ENCODE measurements at regions not wholly inside any gene's neighbourhood (a gene's known extent, or its start where the extent isn't known, plus 50 kb on each side); places are given as distances from the start of the nearest gene placed in this dataset.
"Not testable (repeated sequence)": the region's sequence is repeated elsewhere in the genome, so short reads cannot be mapped to it uniquely, and the experiment has no call there.

DNA sequence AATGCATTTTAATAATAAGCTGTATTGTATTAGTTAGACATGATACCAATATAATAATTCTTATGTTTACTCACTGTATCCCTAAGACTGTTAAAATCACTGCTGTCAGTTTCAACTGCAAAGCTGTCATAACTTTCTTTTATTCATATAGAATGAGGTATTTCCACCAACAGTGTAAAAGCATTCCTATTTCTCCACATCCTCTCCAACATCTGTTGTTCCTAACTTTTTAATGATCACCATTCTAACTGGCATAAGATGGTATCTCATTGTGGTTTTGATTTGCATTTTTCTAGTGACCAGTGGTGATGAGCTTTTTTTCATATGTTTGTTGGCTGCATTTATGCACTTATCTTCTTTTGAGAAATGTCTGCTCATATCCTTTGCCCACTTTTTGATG, 177.6 kb upstream of the MME start:
- not testable (repeated sequence) for DNase-seq (ENCODE audit: low read depth in 2 of 2)

DNA sequence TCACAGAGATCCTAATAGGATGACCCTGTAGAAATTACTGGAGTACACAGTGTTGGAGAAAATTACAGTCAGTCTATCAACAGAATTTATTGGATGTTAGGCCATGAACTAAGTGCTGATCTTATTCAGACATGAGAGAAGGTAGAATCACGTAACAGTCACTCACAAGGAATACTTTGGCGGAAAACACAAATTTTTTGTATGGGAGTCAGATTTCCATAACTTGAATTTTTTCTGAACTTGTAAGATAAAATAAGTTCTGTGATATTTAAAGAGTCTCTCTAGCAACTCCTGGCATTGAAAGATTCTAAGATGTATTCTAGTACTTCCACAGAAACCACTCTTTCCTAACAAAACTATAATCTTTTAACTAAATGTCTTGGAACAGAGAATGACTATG, 178.8 kb upstream of the MME start:
- no peak for DNase-seq (ENCODE audit: low read depth in 2 of 2)

- DNase-seq (ENCODE audit: low read depth in 2 of 2): no peak
Observed at GRCh38 chr3:154900816-154901215, 179.3 kb upstream of the MME start.

DNA sequence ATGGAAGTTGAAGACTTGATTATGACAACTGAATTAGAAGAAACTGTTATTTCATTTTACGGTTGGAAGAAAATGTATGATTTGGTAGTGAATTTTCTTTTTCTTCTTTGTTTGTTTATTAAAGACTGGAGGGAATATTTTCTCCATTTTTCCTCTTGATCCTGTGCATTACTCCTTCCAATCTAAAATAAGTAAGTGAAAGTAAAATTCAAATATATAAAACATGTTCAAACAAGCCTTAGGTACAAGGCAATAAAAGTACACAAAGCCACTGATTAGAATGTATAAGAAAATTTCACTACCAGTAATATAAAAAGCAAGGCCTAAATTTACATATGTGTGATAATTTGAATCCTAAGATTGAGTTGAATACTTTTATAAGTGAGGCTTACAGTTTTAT, 181.2 kb upstream of the MME start:
- no peak for DNase-seq (ENCODE audit: low read depth in 2 of 2)

GRCh38 chr3:154898443-154898842, 181.7 kb upstream of the MME start:
- no peak for DNase-seq (ENCODE audit: low read depth in 2 of 2)

- no peak for DNase-seq (ENCODE audit: low read depth in 2 of 2)
Observed at GRCh38 chr3:154893813-154894212, 186.3 kb upstream of the MME start.

DNA sequence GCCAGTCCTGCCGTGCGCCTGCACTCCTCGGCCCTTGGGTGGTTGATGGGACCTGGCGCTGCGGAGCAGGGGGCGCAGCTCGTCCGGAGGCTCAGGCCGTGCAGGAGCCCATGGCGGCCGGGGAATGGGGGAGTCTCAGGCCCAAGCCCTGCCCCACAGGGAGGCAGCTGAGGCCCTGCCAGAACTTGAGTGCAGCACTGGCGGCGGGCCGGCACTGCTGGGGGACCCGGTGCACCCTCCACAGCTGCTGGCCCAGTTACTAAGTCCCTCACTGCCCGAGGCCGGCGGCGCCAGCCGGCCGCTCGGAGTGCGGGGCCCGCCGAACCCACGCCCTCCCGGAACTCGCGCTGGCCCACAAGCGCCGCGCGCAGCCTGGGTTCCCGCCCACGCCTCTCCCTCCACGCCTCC, 190.9 kb upstream of the MME start:
- DNase-seq (ENCODE audit: low read depth in 2 of 2): no peak

DNA sequence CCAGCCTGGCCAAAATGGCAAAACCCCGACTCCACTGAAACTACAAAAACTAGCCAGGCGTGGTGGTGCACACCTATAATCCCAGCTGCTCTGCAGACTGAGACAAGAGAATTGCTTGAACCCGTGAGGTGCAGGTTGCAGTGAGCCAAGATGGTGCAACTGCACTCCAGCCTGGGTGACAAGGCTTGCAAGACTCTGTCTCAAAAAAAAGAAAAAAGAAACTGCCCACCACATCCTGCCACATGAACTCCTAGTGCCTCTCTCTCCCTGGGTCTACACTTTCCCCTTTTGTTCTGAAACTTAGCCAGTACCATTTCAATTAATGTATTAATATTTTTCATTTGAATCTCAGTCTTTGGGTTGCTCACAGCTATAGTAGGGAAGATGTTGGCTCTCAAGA, 192.2 kb upstream of the MME start:
- no peak for DNase-seq (ENCODE audit: low read depth in 2 of 2)

DNA sequence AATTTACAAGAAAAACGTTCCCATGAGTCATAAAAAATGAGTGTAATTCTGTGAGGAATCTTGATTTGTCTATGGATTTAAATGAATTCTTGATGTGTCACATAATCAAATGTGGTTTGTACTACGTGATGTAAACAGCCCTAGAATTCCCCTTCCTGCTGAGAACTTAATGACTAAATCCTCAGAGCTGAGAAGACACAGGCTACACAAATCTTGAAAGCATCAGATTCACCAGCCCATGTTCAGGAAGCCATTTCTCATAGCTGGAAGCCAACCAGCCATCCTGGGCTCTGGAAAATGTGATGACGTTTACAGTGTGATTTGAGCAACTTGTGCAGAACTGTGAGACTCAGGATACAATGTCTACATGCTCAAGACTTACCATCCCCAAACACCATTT, 193.7 kb upstream of the MME start:
- DNase-seq (ENCODE audit: low read depth in 2 of 2): peak; percentile 100

DNA sequence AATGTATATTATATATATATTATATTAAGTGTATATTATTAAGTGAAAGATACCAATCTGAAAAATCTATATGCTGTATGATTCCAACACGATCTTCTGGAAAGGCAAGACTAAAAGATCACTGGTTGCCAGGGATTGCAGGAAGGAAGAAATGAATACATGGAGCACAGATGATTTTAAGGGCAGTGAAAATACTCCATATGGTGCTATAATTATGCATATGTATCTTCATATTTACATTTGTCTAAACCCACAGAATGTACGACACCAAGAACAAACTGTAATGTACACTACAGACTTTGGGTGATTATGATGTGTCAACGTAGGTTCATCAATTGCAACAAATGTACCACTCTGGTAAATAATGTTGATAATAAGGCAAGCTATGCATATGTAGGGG, 194.7 kb upstream of the MME start:
- no peak for DNase-seq (ENCODE audit: low read depth in 2 of 2)

DNA sequence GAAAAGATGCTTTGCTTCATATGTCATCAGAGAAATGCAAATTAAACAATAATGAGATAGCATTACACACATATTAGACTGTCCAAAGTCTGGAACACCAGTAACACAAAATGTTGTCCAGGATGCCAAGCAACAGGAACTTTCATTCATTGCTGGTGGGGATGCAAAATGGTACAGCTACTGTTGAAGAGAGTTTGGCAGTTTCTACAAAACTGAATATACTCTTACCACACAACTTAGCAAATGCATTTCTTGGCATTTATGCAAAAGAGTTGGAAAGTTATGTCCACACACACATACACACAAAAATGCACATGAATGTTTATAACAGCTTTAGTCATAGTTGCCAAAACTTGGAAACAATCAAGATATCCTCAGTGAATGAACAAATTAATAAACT, 195.2 kb upstream of the MME start:
- DNase-seq (ENCODE audit: low read depth in 2 of 2): peak; percentile 56 to 62

- DNase-seq (ENCODE audit: low read depth in 2 of 2): no peak
Observed at GRCh38 chr3:154875142-154875541, 205.0 kb upstream of the MME start.

DNA sequence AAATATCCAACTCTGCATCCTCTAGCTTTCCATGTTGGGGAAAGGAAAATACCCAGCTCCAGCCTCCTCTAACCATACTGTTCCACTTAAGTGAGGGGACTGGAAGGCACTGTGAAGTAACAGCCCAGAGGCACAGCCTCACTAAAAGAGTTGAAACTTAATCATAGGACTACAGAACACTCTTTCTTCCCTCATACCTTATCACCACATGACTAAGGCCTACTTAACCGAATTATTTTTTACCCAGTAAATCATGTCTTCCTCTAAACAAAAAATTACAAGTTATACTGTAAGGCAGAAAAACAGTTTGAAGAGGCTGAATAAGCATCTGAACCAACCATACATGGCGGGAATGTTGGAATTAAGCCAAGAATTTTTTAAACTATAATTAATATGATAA, 207.4 kb upstream of the MME start:
- no peak for DNase-seq (ENCODE audit: low read depth in 2 of 2)

DNA sequence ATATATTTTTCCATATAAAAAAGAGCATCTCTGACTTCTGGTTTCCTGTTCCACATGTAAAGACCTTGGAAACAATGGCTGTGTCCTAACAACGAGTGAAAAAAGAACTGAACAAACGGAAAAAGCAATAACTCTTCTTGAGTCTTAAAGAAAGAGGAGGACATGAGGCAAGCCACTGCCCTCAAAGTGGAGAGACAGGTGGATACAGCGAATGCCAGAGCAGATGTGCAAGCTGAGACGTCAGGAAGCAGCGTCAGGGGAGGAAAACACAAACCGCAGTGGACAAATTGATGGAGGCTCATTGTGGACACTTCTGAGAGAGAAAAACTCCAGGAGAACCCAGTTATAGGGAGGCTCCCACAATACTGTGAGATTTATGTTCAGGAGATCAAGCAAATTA, 208.0 kb upstream of the MME start:
- DNase-seq (ENCODE audit: low read depth in 2 of 2): no peak

- no peak for DNase-seq (ENCODE audit: low read depth in 2 of 2)
Observed at GRCh38 chr3:154864947-154865346, 215.2 kb upstream of the MME start.

DNA sequence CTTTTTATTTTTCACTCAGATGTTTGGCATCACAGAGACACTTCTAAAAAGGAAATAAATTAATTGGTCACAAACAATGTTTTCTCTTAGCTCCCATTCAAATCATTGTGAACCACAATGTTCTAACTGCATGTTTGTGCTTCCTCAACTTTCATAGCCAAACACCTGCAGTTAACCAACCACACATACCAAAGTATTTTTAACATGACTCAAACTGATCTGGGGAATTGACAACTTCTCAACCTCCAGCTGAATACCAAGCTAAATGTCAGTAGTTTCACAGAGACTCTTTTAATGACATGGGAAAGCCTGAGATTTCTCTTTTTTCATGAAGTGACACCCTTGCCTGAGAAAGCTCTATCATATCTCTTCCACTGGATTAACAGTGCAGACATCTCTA, 217.9 kb upstream of the MME start:
- peak; percentile 22 to 28 for DNase-seq (ENCODE audit: low read depth in 2 of 2)

DNA sequence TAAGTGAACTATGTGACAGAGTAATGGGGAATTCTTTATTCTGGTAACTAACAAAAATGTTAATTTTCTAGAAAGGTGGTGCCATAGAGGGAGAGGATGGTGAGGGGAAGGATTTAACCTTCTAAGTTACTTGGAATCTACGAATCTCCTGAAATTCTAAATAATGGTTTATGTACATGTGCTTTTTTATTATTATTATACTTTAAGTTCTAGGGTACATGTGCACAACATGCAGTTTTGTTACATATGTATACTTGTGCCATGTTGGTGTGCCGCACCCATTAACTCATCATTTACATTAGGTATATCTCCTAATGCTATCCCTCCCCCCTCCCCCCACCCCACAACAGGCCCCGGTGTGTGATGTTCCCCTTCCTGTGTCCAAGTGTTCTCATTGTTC, 227.1 kb upstream of the MME start:
- DNase-seq (ENCODE audit: low read depth in 2 of 2): not testable (repeated sequence)

DNA sequence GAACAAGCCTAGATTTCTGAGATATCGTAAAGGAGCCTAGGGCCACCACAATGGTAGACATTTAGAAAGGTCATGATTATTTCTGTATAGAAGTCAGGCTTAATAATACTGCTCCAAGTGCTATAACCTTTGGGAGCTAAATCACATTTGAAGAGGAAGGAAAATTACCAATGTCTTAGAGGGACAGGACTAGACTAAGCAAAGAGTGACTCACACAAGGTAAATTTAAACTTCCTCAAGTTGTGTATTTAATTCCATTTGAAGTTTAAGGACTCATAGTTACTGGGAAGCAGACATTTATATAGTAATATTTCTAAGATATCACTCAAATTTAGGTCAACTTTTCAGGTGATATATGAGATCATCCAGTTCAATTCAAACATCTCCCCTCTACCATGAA, 227.6 kb upstream of the MME start:
- DNase-seq (ENCODE audit: low read depth in 2 of 2): no peak

DNA sequence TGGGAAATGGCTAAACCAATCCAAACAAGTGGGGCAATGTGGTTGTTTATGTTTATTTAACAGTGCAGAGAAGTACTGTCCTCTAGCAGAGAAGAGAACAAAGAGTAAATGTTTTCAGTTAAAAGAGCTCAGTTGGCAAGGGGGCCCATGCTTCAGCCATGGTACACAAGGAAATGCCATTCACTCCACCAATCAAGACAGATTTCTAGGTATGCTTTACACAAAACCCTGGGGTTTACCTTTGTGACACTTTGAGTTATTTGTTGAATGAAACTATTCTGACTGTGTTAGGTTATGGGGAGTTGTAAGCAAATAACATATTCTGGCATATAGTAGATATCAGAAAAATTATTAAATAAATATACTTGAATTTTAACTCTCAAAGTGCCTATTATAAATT, 228.5 kb upstream of the MME start:
- DNase-seq (ENCODE audit: low read depth in 2 of 2): no peak

DNA sequence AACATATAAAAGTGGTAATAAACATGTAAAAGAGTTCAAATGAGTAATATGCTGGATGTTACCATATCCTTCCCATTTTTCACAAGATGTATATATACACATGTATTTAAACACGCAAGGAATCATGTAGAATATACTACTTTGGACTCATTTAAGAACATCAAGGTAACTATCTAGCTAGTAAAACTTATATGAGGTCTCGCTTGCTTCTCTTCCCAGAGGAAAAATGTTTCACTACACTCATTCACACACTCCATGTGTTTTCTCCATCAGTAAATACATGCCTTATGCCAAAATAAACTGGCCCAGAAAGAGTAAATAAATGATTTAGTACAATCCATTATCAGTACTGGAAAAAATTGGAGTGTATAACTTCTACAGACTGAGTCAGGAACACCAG, 229.2 kb upstream of the MME start:
- no peak for DNase-seq (ENCODE audit: low read depth in 2 of 2)

DNA sequence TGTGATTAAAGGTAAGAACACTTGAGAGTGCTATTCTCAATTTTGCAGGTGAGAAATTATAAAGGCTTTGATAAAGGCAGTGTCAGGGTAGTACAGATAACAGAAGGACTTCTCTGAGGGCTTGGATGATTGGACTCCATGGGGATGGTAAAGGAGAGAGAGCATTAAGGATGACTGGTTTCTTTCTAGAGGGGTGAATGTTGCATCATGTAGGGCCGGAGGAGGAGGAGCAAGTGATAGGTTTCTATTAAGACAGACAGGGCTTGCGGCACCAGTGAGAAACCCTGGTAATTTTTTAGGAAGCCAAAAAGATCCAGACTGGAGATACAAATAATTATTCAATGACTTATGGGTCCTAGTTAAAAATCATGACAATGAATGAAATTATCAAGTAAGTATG, 230.7 kb upstream of the MME start:
- no peak for DNase-seq (ENCODE audit: low read depth in 2 of 2)

- DNase-seq (ENCODE audit: low read depth in 2 of 2): no peak
Observed at GRCh38 chr3:154844863-154845262, 235.3 kb upstream of the MME start.

- no peak for DNase-seq (ENCODE audit: low read depth in 2 of 2)
Observed at GRCh38 chr3:154843647-154844046, 236.5 kb upstream of the MME start.

DNA sequence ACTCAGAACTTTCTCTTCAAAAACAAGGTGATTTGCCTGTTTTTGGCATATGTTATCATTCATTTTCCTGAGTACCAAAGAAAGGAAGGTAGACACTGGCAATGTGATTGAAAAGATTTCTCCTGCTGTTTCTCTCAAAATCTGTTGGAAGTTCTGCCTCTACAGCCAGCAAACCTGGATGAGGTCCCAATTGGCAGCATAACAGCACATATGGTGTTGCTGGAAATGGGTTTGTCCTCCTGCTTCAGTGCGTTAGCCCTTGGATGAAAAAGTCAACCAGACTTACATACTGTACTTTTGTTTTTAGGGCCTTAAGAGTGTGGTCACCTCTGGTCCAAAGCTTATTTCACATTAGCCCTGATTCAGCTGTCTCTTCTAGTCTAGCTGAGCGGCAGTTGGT, 237.6 kb upstream of the MME start:
- DNase-seq (ENCODE audit: low read depth in 2 of 2): no peak

GRCh38 chr3:154835639-154836038, 244.5 kb upstream of the MME start:
- DNase-seq (ENCODE audit: low read depth in 2 of 2): no peak

All from fibroblast of skin of left quadriceps (primary cell).